Activated naive CD4-positive, alpha-beta T cell treated with anti-CD3 and anti-CD28 coated beads, Interleukin-2, amount 50 U/mL, for 24 hours (primary cell): ENCODE measurements at regions not wholly inside any gene's neighbourhood (a gene's known extent, or its start where the extent isn't known, plus 50 kb on each side); places are given as distances from the start of the nearest gene placed in this dataset.

Experiments used
- H3K27ac Mint-ChIP-seq: one replicate; pipeline ENCODE4 v1.8.0; 2021; ENCODE audit warnings: mild to moderate bottlenecking, mixed read lengths
- H3K27me3 Mint-ChIP-seq: one replicate; pipeline ENCODE4 v1.8.0; 2021; ENCODE audit warnings: mixed read lengths
- H3K36me3 Mint-ChIP-seq: one replicate; pipeline ENCODE4 v1.8.0; 2021; ENCODE audit warnings: mixed read lengths
- H3K4me1 Mint-ChIP-seq: one replicate; pipeline ENCODE4 v1.8.0; 2021; ENCODE audit warnings: mixed read lengths
- H3K4me3 Mint-ChIP-seq: one replicate; pipeline ENCODE4 v1.8.0; 2021; ENCODE audit warnings: mild to moderate bottlenecking, mixed read lengths
- H3K9me3 Mint-ChIP-seq: one replicate; pipeline ENCODE4 v1.8.0; 2021; ENCODE audit warnings: mixed read lengths

- Mint-ChIP-seq H3K36me3 (no peaks in the 10 kb centered on the region), H3K9me3 (no peaks in the 10 kb centered on the region), H3K4me3 (no peak overlapping the region), H3K27me3 (peaks cover 4% of the 10 kb centered on the region), H3K4me1 (no peaks in the 10 kb centered on the region), H3K27ac (no peak overlapping the region)
Measured at GRCh38 chr4:23212558-23212957, 519.8 kb downstream of the GBA3 start.

- H3K4me1 Mint-ChIP-seq = no peaks in the 10 kb centered on the region
- H3K36me3 Mint-ChIP-seq = no peaks in the 10 kb centered on the region
- no peak overlapping the region for H3K27ac Mint-ChIP-seq
- H3K27me3 Mint-ChIP-seq = peaks cover 2% of the 10 kb centered on the region
- H3K4me3 Mint-ChIP-seq = no peak overlapping the region
- peaks cover 15% of the 10 kb centered on the region for H3K9me3 Mint-ChIP-seq
Measured at GRCh38 chr4:23207059-23207458, 514.3 kb downstream of the GBA3 start.

- Mint-ChIP-seq H3K27ac (no peak overlapping the region), H3K4me3 (no peak overlapping the region), H3K27me3 (no peaks in the 10 kb centered on the region), H3K9me3 (peaks cover 15% of the 10 kb centered on the region), H3K4me1 (no peaks in the 10 kb centered on the region), H3K36me3 (no peaks in the 10 kb centered on the region)
Measured at GRCh38 chr4:23202712-23203247, 510.0 kb downstream of the GBA3 start.

- no peak overlapping the region for H3K4me3 Mint-ChIP-seq
- H3K9me3 Mint-ChIP-seq = no peaks in the 10 kb centered on the region
- H3K4me1 Mint-ChIP-seq = no peaks in the 10 kb centered on the region
- H3K27ac Mint-ChIP-seq = no peak overlapping the region
- H3K27me3 Mint-ChIP-seq = no peaks in the 10 kb centered on the region
- no peaks in the 10 kb centered on the region for H3K36me3 Mint-ChIP-seq
Measured at GRCh38 chr4:23194751-23195150, 502.0 kb downstream of the GBA3 start.

- H3K27me3 Mint-ChIP-seq = peaks cover 6% of the 10 kb centered on the region
- H3K36me3 Mint-ChIP-seq = no peaks in the 10 kb centered on the region
- H3K27ac Mint-ChIP-seq = no peak overlapping the region
- no peak overlapping the region for H3K4me3 Mint-ChIP-seq
- H3K4me1 Mint-ChIP-seq = no peaks in the 10 kb centered on the region
- peaks cover 5% of the 10 kb centered on the region for H3K9me3 Mint-ChIP-seq
Measured at GRCh38 chr4:23174179-23174578, 481.4 kb downstream of the GBA3 start.

GRCh38 chr4:23171976-23172375, 479.2 kb downstream of the GBA3 start:
- peaks cover 3% of the 10 kb centered on the region for H3K27me3 Mint-ChIP-seq
- H3K9me3 Mint-ChIP-seq = peaks cover 2% of the 10 kb centered on the region
- no peak overlapping the region for H3K4me3 Mint-ChIP-seq
- no peaks in the 10 kb centered on the region for H3K36me3 Mint-ChIP-seq
- H3K4me1 Mint-ChIP-seq = no peaks in the 10 kb centered on the region
- H3K27ac Mint-ChIP-seq = no peak overlapping the region

GRCh38 chr4:23169608-23170311, 477.0 kb downstream of the GBA3 start:
- H3K4me1 Mint-ChIP-seq = no peaks in the 10 kb centered on the region
- no peaks in the 10 kb centered on the region for H3K36me3 Mint-ChIP-seq
- peaks cover 1% of the 10 kb centered on the region for H3K27me3 Mint-ChIP-seq
- H3K4me3 Mint-ChIP-seq = no peak overlapping the region
- H3K9me3 Mint-ChIP-seq = no peaks in the 10 kb centered on the region
- H3K27ac Mint-ChIP-seq = no peak overlapping the region

- no peaks in the 10 kb centered on the region for H3K9me3 Mint-ChIP-seq
- H3K27me3 Mint-ChIP-seq = peaks cover 1% of the 10 kb centered on the region
- H3K27ac Mint-ChIP-seq = no peak overlapping the region
- no peaks in the 10 kb centered on the region for H3K4me1 Mint-ChIP-seq
- no peaks in the 10 kb centered on the region for H3K36me3 Mint-ChIP-seq
- H3K4me3 Mint-ChIP-seq = no peak overlapping the region
Measured at GRCh38 chr4:23166919-23167318, 474.2 kb downstream of the GBA3 start.

- Mint-ChIP-seq H3K27me3 (no peaks in the 10 kb centered on the region), H3K4me1 (no peaks in the 10 kb centered on the region), H3K9me3 (no peaks in the 10 kb centered on the region), H3K27ac (no peak overlapping the region), H3K4me3 (no peak overlapping the region), H3K36me3 (no peaks in the 10 kb centered on the region)
Measured at GRCh38 chr4:23166407-23166806, 473.7 kb downstream of the GBA3 start.

- Mint-ChIP-seq H3K27me3 (no peaks in the 10 kb centered on the region), H3K4me1 (no peaks in the 10 kb centered on the region), H3K4me3 (no peak overlapping the region), H3K36me3 (no peaks in the 10 kb centered on the region), H3K9me3 (no peaks in the 10 kb centered on the region), H3K27ac (no peak overlapping the region)
Measured at GRCh38 chr4:23165669-23166068, 472.9 kb downstream of the GBA3 start.

GRCh38 chr4:23163647-23164436, 471.1 kb downstream of the GBA3 start:
- H3K27me3 Mint-ChIP-seq = no peaks in the 10 kb centered on the region
- H3K36me3 Mint-ChIP-seq = no peaks in the 10 kb centered on the region
- no peak overlapping the region for H3K27ac Mint-ChIP-seq
- H3K9me3 Mint-ChIP-seq = no peaks in the 10 kb centered on the region
- no peaks in the 10 kb centered on the region for H3K4me1 Mint-ChIP-seq
- H3K4me3 Mint-ChIP-seq = no peak overlapping the region

- Mint-ChIP-seq H3K27me3 (no peaks in the 10 kb centered on the region), H3K9me3 (no peaks in the 10 kb centered on the region), H3K4me3 (no peak overlapping the region)
Measured at GRCh38 chr4:23162275-23162674, 469.5 kb downstream of the GBA3 start.

GRCh38 chr4:23161787-23162186, 469.1 kb downstream of the GBA3 start:
- Mint-ChIP-seq H3K27ac (no peak overlapping the region), H3K36me3 (no peaks in the 10 kb centered on the region), H3K27me3 (no peaks in the 10 kb centered on the region), H3K4me1 (no peaks in the 10 kb centered on the region), H3K4me3 (no peak overlapping the region), H3K9me3 (no peaks in the 10 kb centered on the region)

More at GRCh38 chr4:23162275-23162674, 469.5 kb downstream of the GBA3 start:
- H3K36me3 Mint-ChIP-seq = no peaks in the 10 kb centered on the region
- no peak overlapping the region for H3K27ac Mint-ChIP-seq
- H3K4me1 Mint-ChIP-seq = no peaks in the 10 kb centered on the region

GRCh38 chr4:23153076-23153475, 460.3 kb downstream of the GBA3 start:
- Mint-ChIP-seq H3K4me3 (no peak overlapping the region), H3K27ac (no peak overlapping the region), H3K9me3 (no peaks in the 10 kb centered on the region), H3K4me1 (no peaks in the 10 kb centered on the region), H3K27me3 (no peaks in the 10 kb centered on the region), H3K36me3 (no peaks in the 10 kb centered on the region)

GRCh38 chr4:23149815-23150214, 457.1 kb downstream of the GBA3 start:
- Mint-ChIP-seq H3K36me3 (no peaks in the 10 kb centered on the region), H3K27me3 (no peaks in the 10 kb centered on the region), H3K4me1 (no peaks in the 10 kb centered on the region), H3K27ac (no peak overlapping the region), H3K9me3 (no peaks in the 10 kb centered on the region), H3K4me3 (no peak overlapping the region)

- no peaks in the 10 kb centered on the region for H3K4me1 Mint-ChIP-seq
- no peaks in the 10 kb centered on the region for H3K9me3 Mint-ChIP-seq
- no peaks in the 10 kb centered on the region for H3K36me3 Mint-ChIP-seq
- no peak overlapping the region for H3K4me3 Mint-ChIP-seq
- no peak overlapping the region for H3K27ac Mint-ChIP-seq
- H3K27me3 Mint-ChIP-seq = no peaks in the 10 kb centered on the region
Measured at GRCh38 chr4:23144707-23145106, 452.0 kb downstream of the GBA3 start.
